ENCODE measurements at regions not wholly inside any gene's neighbourhood (a gene's known extent, or its start where the extent isn't known, plus 50 kb on each side); places are given as distances from the start of the nearest gene placed in this dataset.
A peak's percentile ranks its signal among the peaks of the same experiment; 100 is the strongest.
"Not testable (repeated sequence)": the region's sequence is repeated elsewhere in the genome, so short reads cannot be mapped to it uniquely, and the experiment has no call there.

- no peak for DNase-seq
Measured at GRCh38 chr2:237218756-237219155, 133.1 kb downstream of the COPS8 start.

- DNase-seq = no peak
Measured at GRCh38 chr2:237219826-237220225, 134.1 kb downstream of the COPS8 start.

- no peak for DNase-seq
Measured at GRCh38 chr2:237221443-237221842, 135.8 kb downstream of the COPS8 start.

- DNase-seq = no peak
Measured at GRCh38 chr2:237222178-237222577, 136.5 kb downstream of the COPS8 start.

GRCh38 chr2:237222601-237223041, 136.9 kb downstream of the COPS8 start:
- peak; percentile 21 for DNase-seq

GRCh38 chr2:237223201-237223861, 137.6 kb downstream of the COPS8 start:
- DNase-seq = peak; percentile 24

GRCh38 chr2:237227190-237227589, 141.5 kb downstream of the COPS8 start:
- DNase-seq = no peak

GRCh38 chr2:237227592-237228280, 142.0 kb downstream of the COPS8 start:
- DNase-seq = no peak

- DNase-seq = no peak
Measured at GRCh38 chr2:237228281-237228625, 142.6 kb downstream of the COPS8 start.

GRCh38 chr2:237229905-237230304, 144.2 kb downstream of the COPS8 start:
- no peak for DNase-seq

- DNase-seq = no peak
Measured at GRCh38 chr2:237230355-237230754, 144.7 kb downstream of the COPS8 start.

- no peak for DNase-seq
Measured at GRCh38 chr2:237231593-237231992, 145.9 kb downstream of the COPS8 start.

GRCh38 chr2:237232166-237232565, 146.5 kb downstream of the COPS8 start:
- DNase-seq = no peak

- no peak for DNase-seq
Measured at GRCh38 chr2:237234268-237234667, 148.6 kb downstream of the COPS8 start.

- peak; percentile 49 for DNase-seq
Measured at GRCh38 chr2:237235383-237236095, 149.8 kb downstream of the COPS8 start.

GRCh38 chr2:237236188-237236587, 150.5 kb downstream of the COPS8 start:
- DNase-seq = no peak

- DNase-seq = no peak
Measured at GRCh38 chr2:237238249-237238648, 152.6 kb downstream of the COPS8 start.

GRCh38 chr2:237240252-237240651, 154.6 kb downstream of the COPS8 start:
- DNase-seq = no peak

- DNase-seq = not testable (repeated sequence)
Measured at GRCh38 chr2:237240868-237241267, 155.2 kb downstream of the COPS8 start.

GRCh38 chr2:237242091-237242536, 156.4 kb downstream of the COPS8 start:
- DNase-seq = no peak

- no peak for DNase-seq
Measured at GRCh38 chr2:237243487-237243886, 157.8 kb downstream of the COPS8 start.

GRCh38 chr2:237244178-237244577, 158.5 kb downstream of the COPS8 start:
- DNase-seq = no peak

- DNase-seq = no peak
Measured at GRCh38 chr2:237244976-237245646, 159.4 kb downstream of the COPS8 start.

All from right hindlimb (tissue), 1 donor.